HUDEP-2 (cell line): ENCODE measurements at regions not wholly inside any gene's neighbourhood (a gene's known extent, or its start where the extent isn't known, plus 50 kb on each side); places are given as distances from the start of the nearest gene placed in this dataset.

ENCODE experiments used
- DNase-seq, 76 experiments: peaks; one replicate each; lab custom pipeline; 2025; ENCODE audit not compliant: unreplicated experiment in 76 of 76; lab: John Stamatoyannopoulos, UW

DNA sequence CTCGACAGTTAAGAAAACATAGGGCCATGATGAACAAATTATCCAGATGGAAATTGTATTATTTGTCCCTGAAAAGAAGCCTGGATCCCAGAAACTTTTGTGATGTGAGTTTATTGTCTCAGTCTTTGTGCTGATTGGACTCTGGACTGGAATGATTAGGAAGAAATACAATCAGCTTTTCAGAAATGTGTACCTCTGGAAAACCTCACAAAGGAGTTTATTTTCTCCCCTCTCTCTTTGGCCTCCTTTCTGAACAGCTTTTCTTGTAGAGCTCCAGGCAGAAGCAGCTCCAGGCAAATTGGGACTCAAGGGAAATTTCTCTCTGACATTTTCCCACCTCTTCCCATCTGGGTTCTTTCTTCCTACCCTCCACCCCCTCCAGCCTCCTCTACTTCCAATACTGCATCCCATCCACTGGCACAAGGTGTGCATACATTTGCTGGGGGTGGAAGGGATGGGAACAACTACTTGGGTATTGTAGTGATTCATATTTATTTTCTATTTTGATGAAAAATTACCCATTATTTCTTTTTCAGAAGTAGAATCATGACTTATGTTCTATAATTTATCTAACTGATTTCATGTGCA is 119.7 kb downstream of the CD47 start:
- DNase-seq, result no peak

DNA sequence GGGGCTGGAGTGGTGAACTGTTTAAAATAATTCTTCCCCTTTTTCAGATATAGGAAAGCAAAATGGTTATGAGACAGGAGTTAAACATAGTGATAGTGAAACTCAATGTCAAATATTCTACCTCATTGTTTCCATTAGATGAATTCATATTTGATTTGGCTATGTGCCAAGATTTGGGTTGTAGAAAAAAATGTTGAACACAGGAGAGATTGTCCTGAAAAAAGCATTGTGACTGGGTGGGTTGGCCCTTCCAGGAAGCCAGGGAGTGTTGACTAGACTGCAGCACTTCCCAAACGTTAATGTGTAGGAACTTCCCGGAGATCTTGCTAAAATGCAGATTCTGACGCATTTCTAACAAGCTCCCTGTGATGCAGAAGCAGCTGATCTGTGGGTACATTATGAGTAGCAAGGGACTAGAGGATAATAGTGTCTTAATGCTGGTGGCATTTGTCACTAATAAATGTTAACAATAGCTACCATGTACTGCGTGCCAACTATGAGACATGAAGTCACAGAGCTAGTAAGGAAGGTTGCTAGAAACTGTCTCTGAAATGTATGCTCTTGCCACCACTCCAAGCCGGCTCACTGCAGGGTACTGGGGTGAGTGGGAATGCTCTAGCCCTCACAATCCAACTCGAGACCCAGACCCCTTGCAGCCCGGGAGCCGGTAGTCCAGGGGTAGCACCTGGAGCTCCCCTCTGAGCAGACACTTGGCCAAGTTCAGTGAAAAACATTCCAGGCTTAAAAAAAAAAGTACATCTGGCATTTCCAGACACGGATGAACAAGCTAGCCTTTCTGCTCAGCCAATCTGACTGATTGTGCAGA is 120.6 kb downstream of the CD47 start:
- DNase-seq, result no peak

DNA sequence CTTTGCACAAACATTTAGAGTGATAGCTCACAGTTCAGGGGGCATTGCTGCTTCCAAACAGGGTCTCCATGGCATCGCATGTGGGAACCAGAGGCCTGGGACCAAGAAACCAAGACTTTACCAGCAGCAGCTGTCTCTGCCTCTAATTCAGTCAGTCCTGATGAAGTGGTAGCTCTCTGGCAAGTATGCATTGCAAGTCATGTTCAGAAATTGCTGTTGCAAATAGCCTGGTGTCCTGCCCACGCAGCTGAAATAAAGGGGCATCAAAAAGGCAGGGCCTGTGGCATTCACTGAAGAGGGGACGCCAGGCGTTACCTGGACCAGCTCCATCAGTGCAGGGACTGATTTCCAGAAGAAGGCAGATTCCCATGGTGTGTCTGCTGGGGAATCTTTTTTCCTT is 121.3 kb downstream of the CD47 start:
- no peak for DNase-seq

DNA sequence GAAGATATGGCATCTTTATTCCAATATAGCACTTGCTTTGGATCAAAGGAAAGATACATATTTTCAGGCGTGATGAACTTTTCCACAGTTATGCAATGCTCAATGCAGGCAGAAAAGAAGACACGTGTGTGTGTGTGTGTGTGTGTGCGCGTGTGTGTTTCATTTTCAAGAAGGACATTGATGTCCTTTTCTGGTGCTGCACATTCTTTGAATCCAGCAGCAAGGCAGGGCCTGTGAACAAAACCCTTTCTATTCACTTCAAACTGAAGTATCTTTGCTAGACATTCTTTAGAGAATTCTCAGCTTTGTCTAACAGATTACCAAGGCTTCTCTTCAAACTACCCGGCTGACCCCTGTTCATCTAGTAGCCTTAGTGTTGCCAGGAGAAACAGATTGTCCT is 124.6 kb downstream of the CD47 start:
- no peak for DNase-seq

DNA sequence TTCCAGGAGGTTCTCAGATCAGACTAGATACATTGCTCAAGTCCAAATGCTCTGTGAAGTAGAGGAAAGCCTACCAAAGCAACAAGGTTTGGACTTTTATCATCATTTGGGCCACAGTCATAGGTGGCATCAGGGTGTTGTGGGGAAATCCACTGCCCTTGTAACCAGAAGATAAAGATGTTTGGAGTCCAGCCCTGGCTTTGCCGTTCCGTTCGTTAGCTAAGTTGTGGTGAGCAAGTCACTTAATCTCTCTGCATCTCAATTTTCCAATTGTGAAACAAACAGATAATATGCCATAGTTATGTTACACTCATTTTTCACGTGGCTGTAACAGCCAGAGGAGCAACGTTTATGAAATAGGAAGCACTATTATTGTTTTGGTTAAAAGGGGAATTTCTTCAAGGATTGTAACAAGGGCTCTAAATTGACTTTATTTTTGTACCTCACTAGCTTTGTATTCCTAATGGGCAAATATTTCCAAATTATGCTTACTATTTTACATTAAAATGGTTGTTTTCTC is 125.6 kb downstream of the CD47 start:
- DNase-seq, result peak in 41 of 76 experiments; percentile 2 to 78 (median 27)

DNA sequence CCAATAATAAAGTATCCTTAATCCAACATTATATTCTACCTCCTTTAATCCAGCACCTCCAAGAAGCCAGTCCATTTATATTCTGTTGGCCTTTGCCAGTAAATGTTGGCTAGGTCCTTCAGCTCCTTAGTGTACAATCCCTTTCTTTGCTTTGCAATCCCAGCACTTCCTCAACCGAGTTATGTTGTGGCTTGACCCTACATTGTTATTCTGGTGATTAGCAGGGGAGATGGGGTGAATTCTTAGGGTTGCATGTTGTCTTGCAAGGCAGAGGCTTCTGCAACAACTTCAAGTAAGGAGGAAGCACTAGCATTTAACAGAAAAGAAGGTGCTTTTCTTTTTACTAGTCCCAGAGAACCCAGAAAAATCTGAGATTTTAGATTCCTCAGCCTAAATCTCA is 127.2 kb downstream of the CD47 start:
- no peak for DNase-seq

DNA sequence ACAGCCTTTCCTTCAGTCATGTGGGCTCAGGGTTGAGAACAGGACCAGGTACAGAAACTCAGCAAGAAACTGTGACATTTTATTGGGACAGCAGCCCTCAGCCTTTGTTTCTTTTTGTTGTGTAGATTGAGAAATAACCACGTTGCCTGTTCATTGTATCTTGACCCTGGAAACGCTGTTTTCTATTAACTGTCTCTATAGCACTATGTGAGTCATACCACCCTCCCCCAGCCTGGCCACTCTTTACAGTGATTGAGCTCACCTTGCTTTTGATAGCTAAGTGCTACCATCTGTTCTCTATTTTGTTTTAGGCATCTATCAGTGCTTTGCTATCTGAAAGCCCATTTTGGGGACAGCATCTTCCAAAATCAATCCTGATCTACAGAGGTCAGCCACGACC is 127.9 kb downstream of the CD47 start:
- no peak for DNase-seq

DNA sequence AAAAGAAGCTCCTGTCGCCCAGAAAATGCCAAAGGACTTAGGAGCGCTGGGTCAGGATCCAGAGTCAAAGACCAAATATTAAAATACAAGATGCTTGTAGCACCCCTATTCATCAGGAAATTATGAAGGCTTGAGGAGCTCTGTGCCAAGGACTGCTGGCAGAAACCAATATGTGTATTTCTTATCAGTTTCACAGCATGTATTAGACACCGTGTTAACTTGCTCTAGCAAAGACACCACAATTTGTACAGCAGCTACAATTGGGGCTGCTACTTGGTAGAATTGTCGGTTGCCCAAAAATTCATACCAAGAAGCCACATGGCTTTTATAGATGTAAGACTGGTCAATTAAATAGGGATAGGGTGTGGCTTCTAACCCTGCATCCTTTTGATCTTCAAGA is 128.8 kb downstream of the CD47 start:
- peak in 3 of 76 experiments; percentile 13 to 26 (median 25) for DNase-seq

DNA sequence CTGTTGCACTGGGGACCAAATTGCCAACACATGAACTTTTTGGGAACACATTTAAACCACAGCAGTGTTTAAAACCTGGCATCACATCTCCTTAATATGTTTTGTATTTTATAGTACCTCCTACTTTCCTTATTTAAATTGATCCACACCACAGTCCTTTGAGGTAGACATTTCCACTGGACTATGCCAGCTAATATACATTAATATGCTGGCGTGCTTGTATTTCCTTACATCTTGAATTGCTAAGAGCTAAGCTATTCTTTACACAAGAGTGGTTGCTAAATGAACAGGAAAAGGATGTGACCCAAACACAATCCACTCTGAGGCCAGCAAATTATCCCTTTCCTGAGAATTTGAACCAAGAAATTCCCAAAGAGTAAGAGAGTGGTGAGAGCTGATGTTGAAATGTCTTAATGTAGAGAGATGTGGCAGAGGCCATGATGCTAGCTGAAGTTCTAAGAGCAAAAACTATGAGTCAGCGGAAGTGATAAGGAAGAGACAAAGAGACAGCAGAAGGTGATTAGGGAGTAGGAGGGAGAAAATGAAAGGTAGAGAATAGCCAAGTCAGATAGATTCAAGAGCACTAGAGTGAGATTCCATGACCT is 131.2 kb downstream of the CD47 start:
- peak in 6 of 76 experiments; percentile 3 to 21 (median 18) for DNase-seq

DNA sequence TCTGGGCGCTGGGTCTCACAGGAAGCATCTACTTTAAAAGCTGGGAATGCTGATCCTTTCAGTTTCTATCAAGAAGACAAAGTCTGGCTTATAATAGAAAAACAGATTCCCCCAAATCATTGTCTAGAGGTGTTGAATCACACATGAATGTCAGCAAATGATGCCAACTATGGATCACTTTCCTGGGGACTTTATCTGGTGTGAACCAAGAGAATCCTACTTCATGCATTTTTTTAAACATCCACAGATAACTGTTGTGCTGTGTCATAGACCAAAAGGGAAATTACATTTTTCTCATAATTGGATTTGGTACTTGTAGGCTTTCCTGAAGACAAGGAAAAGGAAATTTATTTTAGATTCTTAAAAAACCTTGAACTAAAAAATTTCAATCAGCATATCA is 132.7 kb downstream of the CD47 start:
- DNase-seq, result no peak

DNA sequence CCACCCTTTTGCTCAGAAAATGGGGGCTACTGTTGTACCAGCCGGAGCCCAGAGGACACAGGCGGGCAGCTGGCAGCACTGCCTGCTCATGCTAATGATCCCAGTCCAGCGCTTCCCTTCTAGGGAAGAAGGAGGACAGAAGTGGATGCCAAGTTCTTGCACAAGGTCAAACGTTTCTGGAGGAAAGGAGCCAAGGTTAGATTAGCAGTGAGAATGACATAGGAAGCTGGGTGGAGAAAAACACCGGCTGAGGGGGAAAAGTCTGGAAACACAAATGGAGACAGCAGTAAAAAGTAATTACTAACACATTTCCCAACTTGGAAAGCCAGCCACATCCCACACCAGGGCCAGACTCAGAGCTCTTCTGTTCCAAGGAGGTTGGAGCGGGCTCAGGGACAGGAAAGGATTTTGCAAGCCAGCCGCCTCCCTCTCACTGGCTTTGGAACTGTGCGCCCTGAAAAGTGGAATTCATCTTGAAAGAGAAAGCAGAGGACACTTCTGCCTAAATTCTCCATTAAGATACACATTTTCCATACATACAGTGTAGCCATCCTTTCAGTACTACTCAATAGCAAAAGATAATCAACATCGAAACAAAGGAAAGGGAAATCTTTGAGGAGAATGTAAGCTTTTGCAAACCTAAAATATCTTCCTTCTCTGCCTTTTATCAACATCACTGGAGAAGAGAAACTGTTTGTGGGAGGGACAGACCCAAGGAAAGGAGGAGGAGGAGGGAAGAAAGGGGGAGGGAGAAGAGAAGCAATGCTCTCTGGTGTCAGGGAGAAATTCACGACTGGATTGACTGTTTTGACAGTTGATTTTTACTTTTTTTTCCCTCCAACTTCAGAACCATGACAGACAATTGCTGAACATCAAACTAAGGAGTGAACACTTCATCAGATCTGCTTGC is 133.6 kb downstream of the CD47 start:
- no peak for DNase-seq

DNA sequence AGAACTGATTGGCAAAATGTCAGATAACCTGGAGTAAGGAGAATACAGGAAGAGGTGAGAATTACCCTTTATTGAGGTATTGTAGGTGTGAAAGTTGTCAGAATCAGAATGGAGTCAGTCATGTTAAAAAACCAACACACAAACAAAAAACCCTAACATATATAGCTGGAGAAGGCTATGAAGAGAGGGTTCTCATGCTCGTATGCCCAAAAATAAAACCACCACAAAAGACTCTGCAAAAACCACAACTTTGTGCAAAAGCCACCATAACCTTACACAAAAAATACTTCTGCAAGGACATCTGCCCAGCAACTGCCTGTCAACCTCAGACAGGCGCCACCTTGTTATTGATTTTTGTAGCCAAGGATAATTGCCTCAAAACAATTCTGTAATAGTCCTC is 136.0 kb downstream of the CD47 start:
- no peak for DNase-seq

DNA sequence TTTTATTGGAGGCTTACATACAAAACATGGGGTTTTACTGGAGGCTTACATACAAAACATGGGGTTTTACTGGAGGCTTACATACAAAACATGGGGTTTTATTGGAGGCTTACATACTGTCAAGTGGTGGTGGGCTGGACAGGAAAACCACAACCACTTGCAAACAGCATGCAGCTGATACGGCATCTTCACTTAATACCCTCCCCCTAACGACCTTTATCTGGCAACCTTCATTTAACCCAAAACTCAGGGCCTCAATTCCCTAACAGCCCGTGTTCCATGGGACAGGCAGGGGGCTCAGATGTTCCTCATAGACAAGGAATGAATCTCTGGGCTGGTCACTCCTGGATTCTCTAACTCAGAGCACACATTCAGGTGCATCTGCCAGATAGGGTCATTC is 137.1 kb downstream of the CD47 start:
- DNase-seq, result peak in 1 of 76 experiments; percentile 3

DNA sequence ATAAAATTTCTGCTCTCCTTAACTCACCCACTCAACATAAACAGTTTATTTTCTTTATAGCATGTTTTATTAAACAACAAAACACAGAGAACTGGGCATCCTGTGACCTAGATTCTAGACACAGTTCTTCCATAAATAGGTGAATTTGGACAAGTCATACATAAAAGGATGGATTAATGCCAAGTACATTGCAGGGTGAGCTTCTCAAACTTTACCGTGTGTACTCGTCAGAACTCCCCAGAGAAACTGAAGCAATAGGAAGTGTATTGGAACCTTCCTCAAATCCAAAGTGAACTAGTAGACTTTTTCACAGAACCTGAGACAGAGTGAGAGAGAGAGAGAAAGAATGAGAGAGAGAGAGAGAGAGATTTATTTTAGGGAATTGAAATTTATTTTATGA is 139.7 kb downstream of the CD47 start:
- no peak for DNase-seq

DNA sequence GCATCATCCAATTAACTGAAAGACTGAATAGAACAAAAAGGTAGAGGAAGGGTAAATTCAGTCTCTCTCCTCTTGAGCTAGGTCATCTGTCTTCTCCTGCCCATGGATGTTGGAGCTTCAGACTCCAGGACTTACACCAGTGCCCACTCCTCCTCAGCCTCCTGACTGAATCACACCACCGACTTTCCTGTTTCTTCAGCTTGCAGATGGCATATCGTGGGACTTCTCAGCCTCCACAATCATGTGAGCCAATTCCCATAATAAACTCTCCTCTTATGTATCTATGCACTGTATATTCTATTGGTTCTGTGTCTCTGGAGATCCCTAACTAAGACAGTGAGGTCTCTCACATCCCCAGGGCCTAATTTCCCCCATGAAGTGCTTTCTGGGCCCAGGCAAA is 140.4 kb downstream of the CD47 start:
- DNase-seq, result no peak

DNA sequence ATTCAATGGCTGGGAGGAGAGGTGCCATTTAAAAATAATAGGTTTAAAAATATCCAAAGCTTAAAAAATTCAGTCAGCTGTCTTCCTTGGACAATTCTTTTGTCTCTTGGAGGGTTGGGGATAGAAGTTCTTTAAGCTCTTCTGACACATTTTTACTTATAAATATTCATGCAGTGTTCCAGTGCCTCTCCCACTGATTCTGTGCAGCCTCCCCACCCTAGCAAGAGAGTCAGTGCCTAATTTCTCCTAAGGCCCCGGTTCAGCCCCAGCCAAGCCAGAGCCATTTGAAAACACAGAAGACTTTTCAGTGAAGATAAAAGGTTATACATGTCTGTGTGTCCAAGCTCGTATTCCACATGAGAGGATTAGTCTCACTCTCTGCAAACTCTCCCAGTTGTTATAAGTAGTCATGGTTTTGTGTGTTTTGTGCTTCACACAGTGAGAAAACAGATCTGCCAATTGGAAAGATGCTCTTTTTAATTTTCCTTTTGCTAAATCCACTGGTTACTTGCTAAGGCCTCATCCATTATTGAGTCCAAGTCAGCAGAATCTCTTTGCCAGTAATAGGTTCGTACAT is 141.3 kb downstream of the CD47 start:
- DNase-seq, result no peak

DNA sequence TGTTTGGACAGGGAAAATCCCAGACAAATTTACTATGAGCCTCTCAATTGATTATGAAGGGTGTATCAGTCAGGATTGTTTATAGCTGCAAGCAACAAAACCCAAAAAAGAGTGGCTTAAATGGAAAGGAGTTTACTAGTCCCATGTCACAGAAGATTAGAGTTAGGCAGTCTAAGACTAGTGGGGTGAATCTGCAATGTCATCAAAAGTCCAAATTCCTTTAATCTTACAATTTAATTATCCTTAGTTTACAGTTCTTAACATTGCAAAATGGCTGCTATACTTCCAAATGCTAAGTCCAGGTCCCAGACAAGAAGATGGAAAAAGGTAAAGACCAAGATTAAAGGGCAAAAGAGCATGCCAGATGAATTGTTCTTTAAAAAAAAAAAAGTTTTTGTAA is 143.6 kb downstream of the CD47 start:
- no peak for DNase-seq

DNA sequence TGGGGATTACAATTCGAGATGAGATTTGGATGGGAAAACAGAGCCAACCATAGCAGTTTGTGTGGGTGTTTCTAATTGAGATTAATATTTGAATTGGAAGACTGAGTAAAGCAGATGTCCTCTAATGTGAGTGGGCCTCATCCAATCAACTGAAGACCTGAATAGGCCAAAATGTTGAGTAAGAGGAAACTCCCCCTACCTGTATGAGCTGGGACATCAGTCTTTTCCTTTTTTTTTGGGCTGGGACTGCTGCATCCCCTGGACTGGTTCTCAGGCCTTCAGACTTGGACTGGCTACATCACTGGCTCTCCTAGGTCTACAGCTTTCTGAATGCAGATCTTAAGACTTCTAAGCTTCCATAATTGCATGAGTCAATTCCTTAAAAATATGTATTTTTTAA is 144.1 kb downstream of the CD47 start:
- no peak for DNase-seq

DNA sequence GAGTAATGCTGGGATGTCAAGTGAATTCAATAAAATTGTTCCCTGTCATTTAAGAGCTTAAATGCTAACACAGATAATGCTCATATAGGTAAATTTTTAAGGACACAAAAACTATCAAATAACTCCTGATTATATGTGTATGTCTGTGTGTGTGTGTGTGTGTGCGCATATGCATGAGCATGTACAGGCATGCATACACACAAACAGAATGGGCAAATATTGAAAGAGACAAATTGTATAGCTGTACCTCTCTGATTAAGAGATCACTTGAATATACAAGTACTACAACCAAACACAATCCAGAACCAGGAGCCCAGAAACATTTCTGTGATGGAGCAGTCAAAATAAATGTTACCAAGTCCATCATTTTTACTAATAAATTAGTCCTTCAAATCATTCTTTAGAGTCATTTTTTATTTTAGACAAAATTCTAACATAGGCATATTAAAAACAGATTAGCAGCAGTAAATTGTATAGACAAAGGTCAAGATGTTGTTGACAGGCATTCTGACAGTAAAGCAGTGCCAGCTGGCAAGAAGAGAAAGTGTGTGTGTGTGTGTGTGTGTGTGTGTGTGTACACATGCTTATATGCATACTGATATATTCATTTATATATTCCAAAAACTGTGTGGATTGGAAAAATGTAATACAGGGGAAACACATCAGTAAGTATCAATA is 145.3 kb downstream of the CD47 start:
- DNase-seq, result no peak
